Activated T-cell treated with anti-CD3 and anti-CD28 coated beads, Interleukin-2, amount 50 U/mL, for 4 hours (primary cell): ENCODE measurements at regions not wholly inside any gene's neighbourhood (a gene's known extent, or its start where the extent isn't known, plus 50 kb on each side); places are given as distances from the start of the nearest gene placed in this dataset.
"Not testable (repeated sequence)": the region's sequence is repeated elsewhere in the genome, so short reads cannot be mapped to it uniquely, and the experiment has no call there.

Source experiments
- ATAC-seq, 2 donors: fragments of 200-7000 bp; cut with Tn5 transposase; one replicate each; pipeline ENCODE4 v1.10.0; 2021
- DNase-seq: peaks from one replicate; pipeline ENCODE4 v3.0.0-alpha.2; 2020
- H3K27me3 Mint-ChIP-seq: one replicate; pipeline ENCODE4 v1.8.0; 2021; ENCODE audit warnings: low read depth, mixed read lengths
- H3K36me3 Mint-ChIP-seq: one replicate; pipeline ENCODE4 v1.8.0; 2022; ENCODE audit warnings: mixed read lengths; ENCODE audit not compliant: insufficient read depth
- H3K4me1 Mint-ChIP-seq: one replicate; pipeline ENCODE4 v1.8.0; 2021; ENCODE audit warnings: low read depth, mixed read lengths
- H3K4me3 Mint-ChIP-seq: one replicate; pipeline ENCODE4 v1.8.0; 2021; ENCODE audit warnings: mild to moderate bottlenecking, moderate library complexity, mixed read lengths
- H3K9me3 Mint-ChIP-seq: one replicate; pipeline ENCODE4 v1.8.0; 2021; ENCODE audit warnings: mixed read lengths

DNA sequence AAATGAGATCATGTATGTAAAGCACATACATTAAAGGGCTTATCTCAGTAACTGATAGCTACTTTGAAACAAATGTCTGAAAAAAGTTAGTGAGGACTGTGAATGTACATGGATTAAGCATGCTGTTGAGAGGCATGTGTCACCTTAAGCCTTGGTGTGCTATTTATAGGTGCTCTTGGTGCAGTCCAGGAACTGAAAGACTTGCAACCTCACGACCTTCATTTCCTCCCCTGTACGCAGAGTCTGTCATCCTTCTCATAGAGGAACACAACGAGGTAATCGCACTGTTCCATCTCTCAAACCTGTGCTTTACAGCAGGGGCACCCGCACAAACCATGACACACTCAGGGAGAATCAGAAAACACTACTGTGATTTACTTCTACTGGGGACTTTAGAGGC lies 65.6 kb downstream of the UFM1 start:
- H3K4me3 Mint-ChIP-seq: no peak overlapping the region
- DNase-seq (no peak), ATAC-seq (peak; percentile 50 to 70)
- H3K36me3 Mint-ChIP-seq: no peaks in the 10 kb centered on the region
- H3K4me1 Mint-ChIP-seq: peaks cover 7% of the 10 kb centered on the region
- H3K27me3 Mint-ChIP-seq: peaks cover 7% of the 10 kb centered on the region
- H3K9me3 Mint-ChIP-seq: no peaks in the 10 kb centered on the region

DNA sequence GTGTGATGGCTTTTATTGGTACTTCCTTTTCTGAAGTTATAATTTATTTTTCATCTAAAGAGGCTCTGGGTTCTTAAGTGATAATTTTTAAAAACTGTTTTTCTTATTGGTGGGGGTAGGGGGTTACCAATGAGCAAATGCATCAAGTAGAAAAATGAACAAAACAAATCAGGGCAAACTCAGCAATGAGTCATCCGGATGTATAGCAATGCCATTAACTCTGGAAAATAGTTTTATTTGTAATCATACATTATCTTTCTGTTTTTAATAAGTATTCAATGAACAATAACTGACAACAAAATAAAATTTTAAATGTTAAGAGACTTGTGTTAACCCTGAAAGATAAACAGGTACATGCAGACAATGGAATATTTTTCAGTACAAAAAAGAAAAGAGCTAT lies 67.6 kb downstream of the UFM1 start:
- Mint-ChIP-seq H3K4me3 (no peak overlapping the region), H3K4me1 (peaks cover 7% of the 10 kb centered on the region), H3K36me3 (no peaks in the 10 kb centered on the region), H3K9me3 (no peaks in the 10 kb centered on the region), H3K27me3 (peaks cover 2% of the 10 kb centered on the region)
- ATAC-seq (no peak), DNase-seq (no peak)

DNA sequence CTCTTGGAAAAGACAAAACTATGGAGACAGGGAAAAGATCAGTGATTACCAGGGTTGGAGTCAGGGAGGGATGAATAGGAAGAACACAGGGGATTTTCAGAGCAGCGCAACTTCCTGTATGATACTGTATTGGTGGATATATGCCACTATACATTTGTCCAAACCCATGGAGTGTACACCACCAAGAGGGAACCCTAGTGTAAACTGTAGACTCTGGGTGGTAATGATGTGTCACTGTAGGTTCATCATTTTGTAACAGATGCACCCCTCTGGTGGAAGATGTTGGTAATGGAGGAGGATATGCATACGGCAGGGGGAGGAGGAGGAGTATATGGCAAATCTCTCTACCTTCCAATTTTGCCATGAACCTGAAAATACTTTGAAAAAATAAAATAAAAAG lies 68.1 kb downstream of the UFM1 start:
- H3K4me3 Mint-ChIP-seq: no peak overlapping the region
- peaks cover 7% of the 10 kb centered on the region for H3K4me1 Mint-ChIP-seq
- DNase-seq (no peak), ATAC-seq (no peak)
- H3K27me3 Mint-ChIP-seq: peaks cover 2% of the 10 kb centered on the region
- H3K36me3 Mint-ChIP-seq: no peaks in the 10 kb centered on the region
- H3K9me3 Mint-ChIP-seq: no peaks in the 10 kb centered on the region

DNA sequence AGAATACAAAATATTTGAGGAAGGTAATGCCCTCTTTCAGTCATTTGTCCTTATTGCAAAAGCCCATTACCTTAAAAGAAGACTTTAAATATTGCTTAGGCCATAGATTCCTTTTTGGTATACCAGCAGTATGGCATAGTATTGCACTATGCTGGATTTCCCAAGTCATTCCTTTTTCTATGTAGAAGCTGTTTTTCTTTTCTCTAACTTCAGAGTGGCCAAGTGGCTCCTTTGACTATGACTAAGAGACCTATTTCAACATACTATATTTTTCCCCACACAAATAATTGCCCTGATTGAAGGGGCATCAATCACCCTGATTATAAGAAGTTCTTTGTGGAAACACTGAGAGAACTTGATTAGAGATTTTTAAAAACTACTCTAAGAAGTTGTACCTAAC lies 68.6 kb downstream of the UFM1 start:
- DNase-seq (no peak), ATAC-seq (no peak)
- no peaks in the 10 kb centered on the region for H3K9me3 Mint-ChIP-seq
- H3K4me3 Mint-ChIP-seq: no peak overlapping the region
- H3K27me3 Mint-ChIP-seq: peaks cover 2% of the 10 kb centered on the region
- H3K36me3 Mint-ChIP-seq: no peaks in the 10 kb centered on the region
- peaks cover 7% of the 10 kb centered on the region for H3K4me1 Mint-ChIP-seq

DNA sequence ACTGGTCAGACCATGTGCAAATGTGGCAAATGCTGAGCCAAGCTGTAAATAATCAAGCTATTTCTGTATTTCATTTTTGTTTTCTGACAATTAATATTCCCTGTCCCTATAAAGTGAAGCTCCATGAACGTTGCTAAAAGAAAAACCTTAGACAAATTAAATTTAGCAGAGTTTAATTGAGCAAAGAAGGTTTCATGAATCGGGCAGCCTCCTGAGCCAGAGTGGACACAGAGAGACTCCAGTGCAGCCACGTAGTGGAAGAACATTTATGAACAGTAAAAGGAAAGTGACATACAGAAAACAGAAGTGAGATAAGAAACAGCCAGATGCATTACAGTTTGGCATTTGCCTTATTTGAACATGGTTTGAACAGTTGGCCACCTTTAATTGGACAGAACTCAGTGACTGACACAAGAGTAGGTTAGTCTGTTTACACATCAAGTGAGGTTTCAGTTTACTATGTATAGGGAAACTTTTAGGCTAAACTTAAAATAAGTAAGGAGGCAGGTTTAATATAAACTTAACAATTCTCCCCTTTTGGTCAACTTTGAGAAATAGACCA lies 69.7 kb downstream of the UFM1 start:
- ATAC-seq: no peak
- DNase-seq: no peak
- no peaks in the 10 kb centered on the region for H3K9me3 Mint-ChIP-seq
- no peaks in the 10 kb centered on the region for H3K36me3 Mint-ChIP-seq
- H3K4me3 Mint-ChIP-seq: no peak overlapping the region
- H3K4me1 Mint-ChIP-seq: peaks cover 7% of the 10 kb centered on the region
- H3K27me3 Mint-ChIP-seq: peaks cover 2% of the 10 kb centered on the region

DNA sequence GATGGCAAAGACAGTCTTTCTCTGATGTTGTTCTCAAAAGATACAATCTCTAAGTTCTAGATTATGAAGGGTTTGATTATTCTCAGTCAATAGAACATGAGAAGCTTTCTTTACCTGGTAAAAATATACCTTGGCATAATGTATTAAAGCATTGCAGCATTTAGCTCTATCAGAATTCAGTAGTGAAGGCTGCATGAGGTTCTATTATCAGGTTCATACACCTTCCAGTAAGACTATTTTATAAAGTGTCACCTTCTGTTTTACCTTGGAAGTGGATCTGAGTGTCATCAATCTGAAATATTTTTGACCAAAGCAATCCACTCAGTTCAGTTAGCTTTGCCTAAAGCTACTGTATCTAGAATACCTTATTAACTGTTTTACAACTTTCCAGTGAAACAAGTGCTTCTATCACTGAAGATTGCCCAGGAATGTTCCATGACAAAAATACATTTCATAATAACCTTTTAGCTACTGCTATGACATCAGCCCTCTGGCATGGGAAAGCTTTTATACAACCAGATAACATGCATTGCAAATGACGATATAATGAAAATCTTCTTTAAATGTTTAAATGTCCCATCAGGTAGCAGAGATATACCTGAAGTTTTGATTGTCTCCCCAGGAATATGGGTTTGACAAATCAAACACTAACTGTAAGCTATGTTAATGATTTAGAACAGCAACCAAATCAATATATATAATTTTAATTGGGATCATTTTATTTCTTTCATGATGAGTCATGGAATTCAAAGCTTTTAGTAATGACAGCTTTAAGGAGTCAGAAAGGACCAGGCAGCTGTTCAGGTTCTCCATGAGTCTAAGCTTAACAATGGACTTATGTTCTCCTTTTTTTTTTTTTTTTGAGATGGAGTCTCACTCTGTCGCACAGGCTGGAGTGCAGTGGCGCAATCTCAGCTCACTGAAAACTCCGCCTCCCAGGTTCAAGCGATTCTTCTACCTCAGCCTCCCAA lies 72.2 kb downstream of the UFM1 start:
- ATAC-seq (no peak), DNase-seq (no peak)
- Mint-ChIP-seq H3K4me3 (no peak overlapping the region), H3K27me3 (peaks cover 2% of the 10 kb centered on the region), H3K9me3 (no peaks in the 10 kb centered on the region), H3K36me3 (no peaks in the 10 kb centered on the region), H3K4me1 (no peaks in the 10 kb centered on the region)

DNA sequence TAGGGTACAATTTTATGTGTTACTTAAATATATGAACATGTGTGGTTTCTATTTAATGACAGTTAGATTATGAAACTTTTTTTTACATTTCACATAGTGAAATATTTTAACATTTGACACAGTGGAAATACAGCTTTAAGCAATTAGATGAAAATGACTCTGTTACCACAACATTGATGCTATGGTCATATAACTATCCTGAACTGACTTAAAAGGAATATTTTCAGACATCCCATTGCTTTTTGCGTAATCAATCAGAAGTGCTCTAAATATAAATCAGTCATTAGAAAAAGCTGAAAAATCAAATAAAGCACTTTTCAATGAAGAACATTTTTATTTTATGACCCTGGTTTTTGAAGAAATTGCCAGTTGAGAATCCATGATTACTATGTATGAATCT lies 80.3 kb downstream of the UFM1 start:
- DNase-seq (no peak), ATAC-seq (no peak)
- H3K36me3 Mint-ChIP-seq: no peaks in the 10 kb centered on the region
- H3K4me3 Mint-ChIP-seq: no peak overlapping the region
- peaks cover 7% of the 10 kb centered on the region for H3K27me3 Mint-ChIP-seq
- no peaks in the 10 kb centered on the region for H3K4me1 Mint-ChIP-seq
- H3K9me3 Mint-ChIP-seq: no peaks in the 10 kb centered on the region

DNA sequence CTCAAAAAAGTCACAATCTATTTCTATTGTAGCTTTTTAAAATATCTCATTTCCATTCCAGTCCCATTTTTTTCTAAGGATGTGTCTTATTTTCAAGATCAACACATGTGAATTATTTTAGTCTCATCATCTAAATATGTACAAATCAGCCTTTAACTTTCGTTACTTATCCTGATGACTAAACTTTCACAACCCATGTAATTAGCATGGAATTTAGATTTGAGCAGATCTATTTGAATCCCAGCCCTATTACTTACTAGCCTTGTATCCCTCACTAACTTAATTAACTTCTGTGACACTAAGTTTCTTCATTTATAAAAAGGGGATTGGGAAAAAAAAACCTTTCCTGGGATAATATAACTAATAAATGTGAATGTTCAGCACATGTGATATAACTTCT lies 81.1 kb downstream of the UFM1 start:
- DNase-seq (no peak), ATAC-seq (no peak)
- Mint-ChIP-seq H3K4me1 (no peaks in the 10 kb centered on the region), H3K36me3 (no peaks in the 10 kb centered on the region), H3K4me3 (no peak overlapping the region), H3K9me3 (no peaks in the 10 kb centered on the region), H3K27me3 (peaks cover 7% of the 10 kb centered on the region)

DNA sequence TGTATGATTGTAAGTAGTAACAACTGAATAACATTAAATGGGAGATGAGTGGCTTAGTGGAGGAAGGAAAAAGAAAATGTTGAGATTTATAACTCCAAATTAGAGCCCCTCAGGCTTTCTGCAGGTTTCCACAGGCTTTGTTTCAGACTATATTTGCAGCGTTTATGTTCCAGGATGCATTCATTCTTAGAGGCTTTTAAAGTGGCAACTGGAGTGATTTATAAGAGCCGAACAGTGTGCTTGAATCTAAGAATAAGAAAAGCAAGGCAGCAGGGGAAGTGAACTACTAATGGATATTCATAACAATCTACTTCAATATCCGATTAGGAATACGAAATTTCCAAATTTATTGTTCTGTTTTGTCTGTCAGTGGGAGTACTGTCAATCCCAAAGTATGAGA lies 91.0 kb downstream of the UFM1 start:
- H3K36me3 Mint-ChIP-seq: no peaks in the 10 kb centered on the region
- no peaks in the 10 kb centered on the region for H3K9me3 Mint-ChIP-seq
- no peaks in the 10 kb centered on the region for H3K4me1 Mint-ChIP-seq

DNA sequence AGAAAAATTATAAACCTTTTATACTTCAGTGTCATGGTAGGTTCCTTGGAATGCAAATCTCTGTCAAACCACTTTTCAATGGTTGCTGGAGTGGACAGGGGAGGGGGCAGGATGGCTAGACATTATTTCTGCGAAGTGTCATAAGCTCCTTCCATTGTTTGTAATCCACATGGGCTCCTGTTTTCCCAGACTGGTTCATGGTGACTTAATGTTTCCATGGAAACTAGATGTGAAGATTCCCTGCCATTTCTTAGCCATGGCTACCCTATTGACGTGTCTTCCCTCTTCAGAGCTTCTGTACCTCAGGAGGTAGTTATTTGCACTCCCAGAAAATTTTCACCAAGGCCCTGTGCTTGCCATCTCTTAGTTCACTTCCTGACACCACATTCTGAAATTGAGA lies 95.3 kb downstream of the UFM1 start:
- DNase-seq: no peak
- Mint-ChIP-seq H3K36me3 (no peaks in the 10 kb centered on the region), H3K4me3 (no peak overlapping the region), H3K27me3 (no peaks in the 10 kb centered on the region), H3K4me1 (no peaks in the 10 kb centered on the region), H3K9me3 (no peaks in the 10 kb centered on the region)
- ATAC-seq: no peak

More for the DNA sequence above, 91.0 kb downstream of the UFM1 start:
- H3K4me3 Mint-ChIP-seq: no peak overlapping the region
- H3K27me3 Mint-ChIP-seq: no peaks in the 10 kb centered on the region
- DNase-seq: no peak
- ATAC-seq: no peak

DNA sequence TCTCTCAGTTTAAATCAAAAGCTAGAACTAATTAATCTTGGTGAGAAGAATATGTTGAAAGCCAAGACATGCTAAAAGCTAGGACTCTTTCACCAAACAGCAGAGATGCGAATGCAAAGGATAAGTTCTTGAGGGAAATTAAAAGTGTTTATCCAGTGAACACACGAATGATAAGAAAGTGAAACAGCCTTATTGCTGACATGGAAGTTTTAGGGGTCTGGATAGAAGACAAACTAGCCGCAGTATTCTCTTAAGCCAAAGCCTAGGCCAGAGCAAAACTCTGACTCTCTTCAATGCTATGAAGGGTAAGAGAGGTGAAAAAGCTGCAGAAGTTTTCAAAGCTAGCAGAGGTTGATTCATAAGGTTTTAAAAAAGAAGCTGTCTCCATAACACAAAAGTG lies 103.0 kb downstream of the UFM1 start:
- DNase-seq: no peak
- H3K4me3 Mint-ChIP-seq: no peak overlapping the region
- H3K36me3 Mint-ChIP-seq: no peaks in the 10 kb centered on the region
- H3K9me3 Mint-ChIP-seq: no peaks in the 10 kb centered on the region
- H3K4me1 Mint-ChIP-seq: no peaks in the 10 kb centered on the region
- no peak for ATAC-seq
- no peaks in the 10 kb centered on the region for H3K27me3 Mint-ChIP-seq

DNA sequence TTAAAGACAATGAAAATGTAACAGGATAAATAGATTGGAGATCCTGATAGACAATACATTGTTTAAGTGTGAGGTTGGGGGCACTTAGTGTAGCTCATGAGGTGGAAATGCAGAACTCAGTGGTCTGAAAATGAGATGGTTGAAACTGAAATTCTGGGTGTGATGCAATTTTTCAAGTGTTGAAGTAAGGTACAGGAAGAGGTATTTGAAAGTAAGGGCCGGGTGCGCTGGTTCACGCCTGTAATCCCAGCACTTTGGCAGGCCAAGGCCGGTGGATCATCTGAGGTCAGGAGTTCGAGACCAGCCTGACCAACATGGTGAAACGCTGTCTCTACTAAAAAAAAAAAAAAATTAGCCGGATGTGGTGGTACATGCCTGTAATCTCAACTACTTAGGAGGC lies 113.0 kb downstream of the UFM1 start:
- ATAC-seq (no peak), DNase-seq (no peak)
- H3K27me3 Mint-ChIP-seq: no peaks in the 10 kb centered on the region
- H3K36me3 Mint-ChIP-seq: no peaks in the 10 kb centered on the region
- no peaks in the 10 kb centered on the region for H3K4me1 Mint-ChIP-seq
- peaks cover 3% of the 10 kb centered on the region for H3K9me3 Mint-ChIP-seq
- H3K4me3 Mint-ChIP-seq: no peak overlapping the region

DNA sequence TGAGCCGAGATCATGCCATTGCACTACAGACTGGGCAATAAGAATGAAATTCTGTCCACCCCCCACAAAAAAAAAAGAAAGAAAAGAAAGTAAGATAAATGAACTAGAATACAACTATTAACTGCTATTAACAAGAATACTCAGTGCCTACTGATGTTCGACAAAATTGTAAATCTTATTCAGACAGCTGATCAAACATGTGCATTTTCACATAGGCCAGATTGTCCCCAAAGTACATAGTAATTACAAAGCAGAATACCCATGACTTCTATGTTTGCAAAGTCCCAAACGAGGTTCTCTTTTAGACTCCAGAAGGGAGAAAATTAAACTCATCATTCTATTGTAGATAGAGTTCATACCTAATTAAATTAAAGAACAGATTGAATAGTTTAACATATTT lies 113.4 kb downstream of the UFM1 start:
- no peaks in the 10 kb centered on the region for H3K36me3 Mint-ChIP-seq
- H3K9me3 Mint-ChIP-seq: peaks cover 3% of the 10 kb centered on the region
- no peaks in the 10 kb centered on the region for H3K4me1 Mint-ChIP-seq
- no peak overlapping the region for H3K4me3 Mint-ChIP-seq
- DNase-seq (no peak), ATAC-seq (no peak)
- H3K27me3 Mint-ChIP-seq: no peaks in the 10 kb centered on the region

DNA sequence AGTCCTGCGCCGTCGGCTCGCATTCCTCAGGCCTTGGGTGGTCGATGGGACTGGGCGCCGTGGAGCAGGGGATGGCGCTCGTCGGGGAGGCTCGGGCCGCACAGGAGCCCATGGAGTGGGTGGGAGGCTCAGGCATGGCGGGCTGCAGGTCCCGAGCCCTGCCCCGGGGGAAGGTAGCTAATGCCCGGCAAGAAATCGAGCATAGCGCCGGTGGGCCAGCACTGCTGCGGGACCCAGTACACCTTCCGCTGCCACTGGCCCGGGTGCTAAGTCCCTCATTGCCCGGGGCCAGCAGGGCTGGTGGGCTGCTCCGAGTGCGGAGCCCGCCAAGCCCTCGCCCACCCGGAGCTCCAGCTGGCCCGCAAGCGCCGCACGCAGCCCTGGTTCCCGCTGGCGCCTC lies 122.8 kb downstream of the UFM1 start:
- H3K4me1 Mint-ChIP-seq, H3K27me3 Mint-ChIP-seq, DNase-seq, H3K4me3 Mint-ChIP-seq, H3K36me3 Mint-ChIP-seq, H3K9me3 Mint-ChIP-seq, ATAC-seq: not testable (repeated sequence)

DNA sequence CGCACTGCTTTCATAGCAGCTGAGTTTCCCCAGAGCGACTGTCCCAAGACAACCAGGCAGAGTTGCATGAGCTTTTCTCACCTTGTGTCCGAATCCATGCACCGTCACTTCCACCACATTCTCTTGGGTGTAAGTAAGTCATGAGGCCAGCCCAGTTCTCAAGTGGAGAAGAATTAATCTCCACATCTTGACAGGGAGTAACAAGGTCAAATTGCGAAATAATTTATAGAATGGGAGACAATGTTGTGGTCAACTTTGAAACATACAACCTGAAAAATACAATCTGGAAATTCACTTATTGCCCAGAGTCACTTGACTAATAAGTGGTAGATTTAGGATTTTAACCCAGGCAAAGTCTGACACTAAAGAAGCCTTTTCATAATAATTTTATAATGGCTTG lies 123.7 kb downstream of the UFM1 start:
- Mint-ChIP-seq H3K36me3 (no peaks in the 10 kb centered on the region), H3K27me3 (no peaks in the 10 kb centered on the region), H3K9me3 (no peaks in the 10 kb centered on the region), H3K4me1 (no peaks in the 10 kb centered on the region), H3K4me3 (no peak overlapping the region)
- no peak for ATAC-seq
- no peak for DNase-seq
